ENCODE measurements at regions not wholly inside any gene's neighbourhood (a gene's known extent, or its start where the extent isn't known, plus 50 kb on each side); places are given as distances from the start of the nearest gene placed in this dataset.
A peak's percentile ranks its signal among the peaks of the same experiment; 100 is the strongest.

- no peak for DNase-seq (ENCODE audit: low spot score)
These were observed 248.1 kb downstream of the HS3ST3A1 start for GRCh38 chr17:13353590-13353989.

DNA sequence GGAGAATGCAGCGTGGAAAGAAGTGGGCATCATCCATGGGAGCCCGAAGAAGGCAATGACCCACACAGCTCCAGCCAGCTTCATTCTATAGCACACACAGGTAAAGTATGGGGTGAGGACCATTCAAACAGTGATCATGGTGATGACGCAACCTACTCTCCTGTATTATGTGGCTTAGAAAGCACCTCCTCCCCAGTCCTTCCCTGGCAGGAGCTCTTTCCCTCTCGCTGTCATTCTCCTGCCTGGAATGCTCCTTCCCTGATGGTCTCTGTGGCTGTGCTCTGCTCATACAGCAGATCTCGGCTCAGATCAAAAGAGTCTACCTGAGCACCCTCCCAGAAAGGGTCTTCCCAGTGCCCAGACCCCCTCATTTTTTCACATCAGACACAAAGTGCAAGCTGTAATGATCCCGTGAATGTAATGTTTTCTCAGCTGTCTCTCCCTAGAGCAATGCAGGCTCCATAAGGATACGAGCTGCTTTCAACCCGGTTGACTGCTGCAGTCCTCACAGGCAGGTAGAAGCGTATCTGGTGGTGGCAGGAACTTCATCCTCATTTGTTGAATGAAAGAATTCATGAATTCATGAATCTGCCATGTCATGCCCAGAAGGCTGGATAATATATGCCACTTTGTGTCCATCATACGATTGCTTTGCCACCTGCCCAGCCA, 248.8 kb downstream of the HS3ST3A1 start:
- DNase-seq (ENCODE audit: low spot score), result no peak

GRCh38 chr17:13351046-13351445, 250.7 kb downstream of the HS3ST3A1 start:
- peak; percentile 20 for DNase-seq (ENCODE audit: low spot score)

DNA sequence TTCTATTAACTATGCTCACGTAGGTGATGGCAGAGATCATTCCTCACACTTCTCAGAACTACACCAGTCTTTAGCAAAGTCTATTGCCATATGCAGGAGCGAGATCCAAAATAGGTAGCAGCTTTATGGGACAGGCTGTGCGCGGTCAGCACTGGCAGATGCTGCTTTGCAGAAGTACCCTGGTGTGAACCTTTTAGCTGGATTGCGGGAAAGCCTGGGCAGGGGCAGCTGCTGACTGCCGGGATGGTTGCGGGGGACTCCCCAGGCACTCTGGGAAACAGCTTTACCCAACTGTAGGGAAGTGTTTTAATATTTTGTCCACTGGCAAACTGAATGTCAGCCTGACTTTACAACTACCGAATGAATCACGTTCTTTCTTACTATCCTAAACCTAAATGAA, 251.3 kb downstream of the HS3ST3A1 start:
- no peak for DNase-seq (ENCODE audit: low spot score)

GRCh38 chr17:13346996-13347762, 254.6 kb downstream of the HS3ST3A1 start:
- DNase-seq (ENCODE audit: low spot score), result peak; percentile 40

DNA sequence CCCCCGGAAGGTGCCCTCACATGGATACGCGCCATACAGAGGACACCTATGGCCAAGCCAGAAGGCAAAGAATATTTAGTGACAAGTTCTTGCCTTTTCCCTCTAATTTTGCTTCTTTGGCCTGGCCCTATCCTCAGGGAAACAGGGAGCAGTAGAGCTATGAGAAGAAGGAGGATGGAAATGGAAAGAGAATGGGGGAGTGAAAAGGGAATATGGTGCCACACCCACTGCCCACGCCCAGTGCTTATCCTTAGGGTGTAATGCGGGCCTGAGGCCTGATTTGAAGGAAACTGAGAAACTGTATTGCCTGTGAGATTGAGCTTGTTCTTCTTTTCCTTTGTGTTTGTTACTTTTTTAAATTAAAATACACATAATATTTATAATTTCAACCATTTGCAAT, 255.1 kb downstream of the HS3ST3A1 start:
- no peak for DNase-seq (ENCODE audit: low spot score)

- DNase-seq (ENCODE audit: low spot score), result peak; percentile 50
These were observed 255.6 kb downstream of the HS3ST3A1 start for GRCh38 chr17:13346081-13346533.

DNA sequence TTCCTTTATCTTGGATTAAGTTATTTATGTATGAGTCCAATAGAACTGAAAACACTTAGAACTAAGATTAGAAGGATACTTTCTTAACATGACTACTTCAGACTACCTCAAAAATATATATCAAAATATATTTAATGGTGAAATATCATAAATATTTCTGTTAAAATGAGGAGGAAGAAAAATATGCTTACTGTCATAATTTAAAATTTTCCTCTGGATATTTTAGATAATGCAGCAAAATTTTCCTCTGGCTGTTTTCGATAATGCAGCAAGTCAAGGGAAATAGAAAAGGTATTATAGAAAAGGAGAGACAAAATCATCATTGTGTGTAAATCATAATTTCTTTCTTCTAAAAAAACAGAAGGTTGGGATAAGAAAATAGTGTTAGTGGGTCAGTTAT, 263.3 kb downstream of the HS3ST3A1 start:
- DNase-seq (ENCODE audit: low spot score), result no peak

- DNase-seq (ENCODE audit: low spot score), result peak; percentile 26
These were observed 263.8 kb downstream of the HS3ST3A1 start for GRCh38 chr17:13337864-13338371.

GRCh38 chr17:13337151-13337550, 264.6 kb downstream of the HS3ST3A1 start:
- DNase-seq (ENCODE audit: low spot score), result no peak

GRCh38 chr17:13334374-13334773, 267.4 kb downstream of the HS3ST3A1 start:
- DNase-seq (ENCODE audit: low spot score), result no peak

DNA sequence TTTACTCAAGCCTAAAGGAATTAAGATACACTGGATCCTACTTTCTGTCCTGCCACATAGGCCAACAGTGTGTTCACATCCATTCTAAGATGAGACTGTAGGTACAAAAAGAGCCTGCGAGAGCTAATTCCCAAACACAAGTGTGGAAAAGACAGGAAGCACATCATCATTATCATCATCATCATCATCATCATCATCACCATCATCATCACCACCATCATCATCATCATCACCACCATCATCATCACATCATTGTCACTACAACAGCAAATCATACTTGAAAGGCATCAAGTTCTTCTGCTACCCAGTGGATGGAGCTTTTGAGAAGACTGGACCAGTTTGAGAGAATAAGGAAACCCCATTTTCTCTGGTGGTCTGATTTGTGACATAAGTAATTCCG, 268.1 kb downstream of the HS3ST3A1 start:
- no peak for DNase-seq (ENCODE audit: low spot score)

DNA sequence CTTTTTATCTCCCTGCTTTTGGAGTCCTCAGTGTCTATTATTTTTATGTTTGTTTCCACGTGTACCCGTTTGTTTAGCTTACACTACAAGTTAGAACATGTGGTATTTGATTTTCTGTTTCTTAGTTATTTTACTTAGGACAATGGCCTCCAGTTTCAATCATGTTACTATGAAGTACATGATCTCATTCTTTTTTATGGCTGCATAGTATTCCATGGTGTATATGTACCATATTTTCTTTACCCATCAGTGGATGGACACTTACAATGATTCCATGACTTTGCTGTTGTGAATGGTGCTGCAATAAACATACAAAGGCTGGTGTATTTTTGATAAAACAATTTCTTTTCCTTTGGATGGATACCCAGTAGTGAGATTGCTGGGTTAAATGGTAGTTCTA, 269.5 kb downstream of the HS3ST3A1 start:
- no peak for DNase-seq (ENCODE audit: low spot score)

DNA sequence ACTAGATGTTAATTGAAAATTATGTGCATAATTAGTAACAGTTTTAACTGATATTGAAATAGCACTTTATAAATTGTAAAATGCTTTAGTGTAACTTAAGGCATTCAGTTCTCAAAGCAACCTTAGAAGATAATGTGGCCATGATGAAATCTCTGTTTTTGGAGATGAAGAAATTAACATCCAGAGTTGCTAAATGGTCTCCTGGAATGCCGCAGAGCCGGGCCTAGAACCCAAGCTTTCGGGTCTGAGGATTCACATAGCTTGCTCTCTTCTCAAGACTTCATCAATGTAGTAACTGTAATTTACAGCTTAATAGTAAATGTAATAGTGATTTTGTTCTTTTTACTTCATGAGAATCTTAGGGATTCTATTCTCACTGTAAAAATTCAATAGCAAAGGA, 272.3 kb downstream of the HS3ST3A1 start:
- DNase-seq (ENCODE audit: low spot score), result no peak

DNA sequence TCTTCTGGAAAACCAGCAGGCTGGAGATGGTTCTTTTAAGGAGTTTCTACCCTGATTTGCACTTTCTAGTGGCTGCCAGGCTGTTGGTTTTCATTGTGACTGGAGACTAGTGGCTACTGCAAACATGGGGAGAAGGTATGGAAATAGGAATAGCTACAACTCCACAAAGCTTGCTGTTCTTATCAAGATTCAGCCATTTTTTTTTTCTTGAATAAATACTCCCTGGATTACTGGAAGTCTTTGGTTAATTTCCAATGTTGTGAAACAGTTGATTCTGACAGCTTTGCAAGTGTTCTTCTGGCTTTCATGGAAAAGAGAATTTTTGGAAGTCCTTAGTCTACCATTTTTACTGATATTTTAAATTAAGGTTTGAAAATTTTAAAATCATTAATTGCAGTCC, 277.7 kb downstream of the HS3ST3A1 start:
- DNase-seq (ENCODE audit: low spot score), result no peak

- DNase-seq (ENCODE audit: low spot score), result no peak
These were observed 279.6 kb downstream of the HS3ST3A1 start for GRCh38 chr17:13321951-13322701.

DNA sequence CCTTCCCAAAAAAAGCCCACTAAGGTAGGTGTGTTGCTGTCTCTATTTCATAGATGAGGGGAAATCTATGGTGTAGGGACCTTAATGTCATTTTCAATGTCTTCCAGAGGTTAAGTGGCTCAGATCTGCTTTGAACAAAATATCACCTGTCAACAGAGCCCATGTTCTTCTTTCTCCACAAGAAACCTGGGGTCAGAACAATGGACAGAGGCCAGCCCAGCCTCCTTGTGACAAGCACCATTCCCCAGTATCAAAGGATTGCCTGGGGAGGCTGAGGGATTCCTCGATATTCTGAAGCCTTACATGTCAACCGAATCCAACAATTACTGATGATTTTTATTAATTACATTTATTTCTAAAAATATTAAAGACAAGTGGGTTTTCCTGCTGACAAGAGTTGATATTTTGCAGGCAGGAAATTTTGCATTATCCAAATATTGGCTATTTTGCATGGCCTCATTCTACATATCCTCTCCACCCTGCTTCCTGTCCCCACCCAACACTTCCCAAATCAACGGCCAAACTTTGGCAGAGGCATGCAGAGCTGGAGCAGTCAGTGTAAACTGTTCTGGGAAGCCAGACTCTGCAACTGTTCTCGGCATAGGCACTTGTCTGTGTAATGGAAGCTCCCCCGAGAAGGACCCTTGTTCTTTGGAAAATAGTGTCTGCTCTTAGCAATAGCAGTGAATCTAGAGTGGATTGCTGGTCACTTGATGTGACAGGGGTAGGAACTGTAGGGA, 281.5 kb downstream of the HS3ST3A1 start:
- DNase-seq (ENCODE audit: low spot score), result no peak

- DNase-seq (ENCODE audit: low spot score), result no peak
These were observed 285.1 kb downstream of the HS3ST3A1 start for GRCh38 chr17:13316657-13317056.

GRCh38 chr17:13311306-13311705, 290.4 kb downstream of the HS3ST3A1 start:
- DNase-seq (ENCODE audit: low spot score), result no peak

GRCh38 chr17:13310858-13311257, 290.9 kb downstream of the HS3ST3A1 start:
- DNase-seq (ENCODE audit: low spot score), result no peak

DNA sequence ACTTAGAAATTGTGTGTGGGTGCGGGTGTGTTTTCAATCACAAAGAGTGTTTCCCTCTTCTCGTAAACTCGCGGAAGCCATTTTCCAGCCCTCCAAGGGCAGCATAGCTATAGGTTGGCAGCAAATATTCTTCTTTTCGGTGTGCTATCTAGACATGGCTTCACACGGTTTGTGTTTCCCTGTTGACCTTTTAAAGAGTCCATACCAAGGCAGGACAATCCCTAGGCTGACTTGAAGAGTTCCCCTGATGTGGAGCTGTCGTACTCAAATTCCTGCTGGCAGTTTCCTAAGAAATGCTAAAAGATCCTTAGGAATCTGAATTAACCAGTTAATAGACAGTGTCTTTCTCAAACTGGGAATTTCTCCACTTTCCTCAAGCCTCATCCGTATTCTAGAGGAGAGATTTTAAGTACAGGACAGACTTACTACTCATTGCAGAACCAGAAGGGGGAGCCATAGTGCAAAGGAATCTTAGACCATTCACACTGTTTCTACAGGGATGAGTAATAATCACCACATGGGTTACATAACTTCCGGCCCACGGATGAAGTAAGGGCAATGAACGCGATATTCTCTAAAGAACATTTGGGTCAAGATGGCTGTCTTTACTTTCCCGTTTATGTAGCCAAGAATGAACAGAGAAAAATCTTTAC, 288.6 kb upstream of the ELAC2 start:
- DNase-seq (ENCODE audit: low spot score), result peak; percentile 32

Data from hepatic stellate cell (primary cell).